SH-SY5Y (cell line): ENCODE measurements at regions not wholly inside any gene's neighbourhood (a gene's known extent, or its start where the extent isn't known, plus 50 kb on each side); places are given as distances from the start of the nearest gene placed in this dataset.

ENCODE experiments used
- GATA2 ChIP-seq: IDR thresholded peaks from 2 replicates; pipeline ENCODE4 v1.6.1; 2011; ENCODE audit warnings: mild to moderate bottlenecking, low read depth, low read length
- GATA3 ChIP-seq: IDR thresholded peaks from 2 replicates; pipeline ENCODE4 v1.6.1; 2011; ENCODE audit warnings: low read depth, mild to moderate bottlenecking, low read length, moderate library complexity

DNA sequence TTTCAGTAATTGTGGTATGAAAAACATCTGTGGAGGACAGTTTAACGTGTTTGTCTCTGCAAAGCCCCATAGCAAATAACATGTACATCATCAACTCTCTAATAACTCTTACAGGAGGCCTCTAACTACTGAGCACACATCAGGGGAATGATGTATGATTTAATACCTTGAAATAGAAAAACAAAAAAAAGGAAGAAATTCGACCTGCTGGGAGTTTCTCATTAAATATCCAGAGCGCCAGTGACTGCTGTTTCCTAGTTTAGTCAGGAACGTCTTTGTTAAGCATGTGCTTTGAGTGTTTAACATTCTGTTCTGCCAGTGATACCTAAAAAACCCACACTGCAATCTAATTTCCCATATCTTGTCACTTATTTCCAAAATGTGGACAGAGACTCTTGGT, 235.4 kb downstream of the PCDH20 start:
- TF ChIP-seq GATA2 (no peak), GATA3 (no peak)
